Skeletal muscle tissue (tissue), 3 donors: ENCODE measurements at regions not wholly inside any gene's neighbourhood (a gene's known extent, or its start where the extent isn't known, plus 50 kb on each side); places are given as distances from the start of the nearest gene placed in this dataset.

ENCODE experiments used
- H3K27ac ChIP-seq: one replicate; pipeline ENCODE4 v1.7.0; 2013; ENCODE audit warnings: mild to moderate bottlenecking, low read depth, low read length, inconsistent platforms
- H3K27me3 ChIP-seq, 3 donors: one replicate each; pipeline ENCODE4 v1.7.0; 2013; ENCODE audit warnings: low read length in 3 of 3; ENCODE audit not compliant: control insufficient read depth in 3 of 3, insufficient read depth in 3 of 3
- H3K36me3 ChIP-seq, 3 donors: one replicate each; pipeline ENCODE4 v1.7.0; 2013; ENCODE audit warnings: low read length in 3 of 3; ENCODE audit not compliant: control insufficient read depth in 3 of 3, insufficient read depth in 3 of 3
- H3K4me1 ChIP-seq, 3 donors: one replicate each; pipeline ENCODE4 v1.7.0; 2013; ENCODE audit warnings: low read length in 3 of 3, mild to moderate bottlenecking in 3 of 3; ENCODE audit not compliant: control insufficient read depth in 3 of 3, insufficient read depth in 3 of 3
- H3K4me3 ChIP-seq, 3 donors: one replicate each; pipeline ENCODE4 v1.7.0; 2013; ENCODE audit warnings: low read length in 3 of 3
- H3K9ac ChIP-seq, 3 donors: one replicate each; pipeline ENCODE4 v1.7.0; 2013; ENCODE audit warnings: low read length in 3 of 3, mild to moderate bottlenecking in 3 of 3, moderate library complexity in 2 of 3, low read depth in 1 of 3
- H3K9me3 ChIP-seq, 3 donors: one replicate each; pipeline ENCODE4 v1.7.0; 2013; ENCODE audit warnings: low read length in 3 of 3; ENCODE audit not compliant: control insufficient read depth in 3 of 3
- donor health status: Osteomylitis.

GRCh38 chr22:48054596-48054995 lies 1292.1 kb downstream of the TBC1D22A start:
- Histone ChIP-seq H3K4me3 (no peak overlapping the region), H3K27me3 (peaks cover 0 to 21% (median 11%) of the 10 kb centered on the region in 3 donors), H3K9ac (no peak overlapping the region), H3K9me3 (no peaks in the 10 kb centered on the region), H3K27ac (no peak overlapping the region), H3K36me3 (no peaks in the 10 kb centered on the region), H3K4me1 (no peaks in the 10 kb centered on the region)

- no peaks in the 10 kb centered on the region for H3K4me1 ChIP-seq
- H3K27me3 ChIP-seq: peaks cover 0 to 21% (median 11%) of the 10 kb centered on the region in 3 donors
- no peak overlapping the region for H3K9ac ChIP-seq
- H3K27ac ChIP-seq: no peak overlapping the region
- H3K9me3 ChIP-seq: no peaks in the 10 kb centered on the region
- H3K36me3 ChIP-seq: no peaks in the 10 kb centered on the region
- H3K4me3 ChIP-seq: no peak overlapping the region
Observed at GRCh38 chr22:48053973-48054372, 1291.5 kb downstream of the TBC1D22A start.

DNA sequence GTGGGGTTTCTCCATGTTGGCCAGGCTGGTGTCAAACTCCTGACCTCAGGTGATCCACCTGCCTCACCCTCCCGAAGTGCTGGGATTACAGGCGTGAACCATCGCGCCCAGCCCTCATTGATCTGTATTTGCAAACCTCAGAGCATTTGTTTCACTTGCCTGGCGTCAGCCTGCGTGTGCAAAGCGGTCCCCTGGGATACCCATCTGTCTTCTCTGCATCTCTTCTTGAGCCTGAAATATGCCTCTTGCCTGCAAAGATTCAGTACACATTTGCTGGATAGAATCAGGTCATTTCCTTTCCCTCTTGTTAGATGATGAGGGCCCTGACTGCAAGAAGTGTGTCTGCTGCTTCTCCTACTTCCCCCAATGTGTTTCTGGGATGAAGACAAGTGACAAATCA lies 1291.0 kb downstream of the TBC1D22A start:
- Histone ChIP-seq H3K27me3 (peaks cover 0 to 18% (median 8%) of the 10 kb centered on the region in 3 donors), H3K9me3 (no peaks in the 10 kb centered on the region), H3K4me1 (no peaks in the 10 kb centered on the region), H3K4me3 (no peak overlapping the region), H3K9ac (no peak overlapping the region), H3K27ac (no peak overlapping the region), H3K36me3 (no peaks in the 10 kb centered on the region)

DNA sequence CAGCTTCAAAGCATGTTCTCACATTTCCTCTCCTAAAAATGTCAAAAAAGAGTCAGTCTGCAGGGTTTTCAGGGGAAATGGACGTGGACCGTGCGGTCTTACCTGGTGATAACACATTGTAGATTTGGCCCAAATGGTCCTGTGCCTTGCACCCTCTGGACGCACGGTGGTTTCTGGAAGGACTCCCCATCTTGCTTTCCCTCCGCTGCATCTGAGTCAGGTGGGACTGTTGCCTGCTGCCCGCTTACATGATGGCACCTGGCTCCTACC lies 1290.1 kb downstream of the TBC1D22A start:
- Histone ChIP-seq H3K27ac (no peak overlapping the region), H3K4me1 (no peaks in the 10 kb centered on the region), H3K9ac (no peak overlapping the region), H3K9me3 (no peaks in the 10 kb centered on the region), H3K27me3 (peaks cover 0 to 16% (median 4%) of the 10 kb centered on the region in 3 donors), H3K36me3 (no peaks in the 10 kb centered on the region), H3K4me3 (no peak overlapping the region)

- no peak overlapping the region for H3K4me3 ChIP-seq
- H3K27me3 ChIP-seq: peaks cover 0 to 16% (median 1%) of the 10 kb centered on the region in 3 donors
- H3K27ac ChIP-seq: no peak overlapping the region
- H3K36me3 ChIP-seq: no peaks in the 10 kb centered on the region
- no peak overlapping the region for H3K9ac ChIP-seq
- H3K9me3 ChIP-seq: no peaks in the 10 kb centered on the region
- H3K4me1 ChIP-seq: no peaks in the 10 kb centered on the region
Observed at GRCh38 chr22:48051796-48052620, 1289.6 kb downstream of the TBC1D22A start.

DNA sequence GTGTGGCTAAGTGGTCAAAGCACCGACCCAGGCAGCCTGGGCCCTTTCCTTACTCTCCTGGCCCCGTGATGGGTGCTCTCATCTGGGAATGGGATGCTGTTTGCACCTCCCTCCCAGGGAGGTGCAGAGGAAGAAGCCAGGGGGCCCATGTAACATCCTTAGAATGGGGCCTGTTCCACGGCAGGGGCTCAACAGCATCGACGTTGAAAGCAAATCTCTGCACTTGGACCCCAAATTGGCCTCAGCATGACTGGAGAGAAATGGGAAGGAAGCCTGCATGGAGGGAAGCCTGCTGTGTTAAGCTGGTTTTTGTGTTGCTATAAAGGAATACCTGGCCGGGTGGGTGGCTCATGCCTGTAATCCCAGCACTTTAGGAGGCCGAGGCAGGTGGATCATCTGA lies 1288.4 kb downstream of the TBC1D22A start:
- no peak overlapping the region for H3K27ac ChIP-seq
- no peaks in the 10 kb centered on the region for H3K36me3 ChIP-seq
- H3K9ac ChIP-seq: no peak overlapping the region
- no peak overlapping the region for H3K4me3 ChIP-seq
- H3K27me3 ChIP-seq: peaks cover 0 to 16% (median 0%) of the 10 kb centered on the region in 3 donors
- H3K9me3 ChIP-seq: no peaks in the 10 kb centered on the region
- H3K4me1 ChIP-seq: no peaks in the 10 kb centered on the region

- Histone ChIP-seq H3K9me3 (no peaks in the 10 kb centered on the region), H3K4me1 (no peaks in the 10 kb centered on the region), H3K9ac (no peak overlapping the region), H3K4me3 (no peak overlapping the region), H3K27me3 (peaks cover 3 to 15% (median 12%) of the 10 kb centered on the region in 3 donors), H3K36me3 (no peaks in the 10 kb centered on the region), H3K27ac (no peak overlapping the region)
Observed at GRCh38 chr22:48049116-48049515, 1286.7 kb downstream of the TBC1D22A start.

DNA sequence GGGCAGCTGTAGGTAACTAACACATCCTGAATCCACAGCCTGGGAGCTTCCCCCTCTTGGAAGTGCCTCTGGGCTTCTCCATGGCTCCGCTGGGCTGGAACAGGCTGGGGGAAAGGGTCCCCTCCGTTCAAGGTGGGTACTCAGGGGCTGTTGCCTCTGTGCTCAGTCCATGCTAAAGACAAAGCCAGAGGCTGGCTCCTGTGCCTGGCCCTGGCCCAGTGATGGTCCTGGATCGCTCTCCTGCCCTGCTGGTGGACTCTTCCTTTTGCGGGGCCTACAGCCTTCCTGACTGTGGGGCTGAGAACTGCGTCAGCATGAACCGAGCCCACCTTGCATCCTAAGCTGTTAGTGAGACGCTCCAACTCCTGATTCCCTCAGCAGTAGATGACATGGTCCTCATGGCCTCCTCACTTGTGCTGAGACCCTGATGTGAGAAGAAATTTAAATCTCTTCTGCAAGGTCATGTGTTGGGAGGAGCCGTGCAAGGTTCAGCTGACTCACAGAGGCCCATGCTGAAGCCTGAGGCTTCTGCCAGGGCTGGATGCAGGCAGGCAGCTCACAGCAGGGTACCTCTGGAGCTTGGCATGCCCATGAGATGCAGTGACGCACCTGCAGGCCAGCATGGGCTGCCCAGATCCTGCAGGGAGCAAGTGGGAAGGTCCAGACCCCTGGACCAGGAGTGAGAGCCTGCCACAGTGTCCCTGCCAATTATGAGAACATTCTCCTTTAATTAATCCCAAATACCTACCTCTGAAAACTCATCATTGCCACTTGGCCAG lies 1285.5 kb downstream of the TBC1D22A start:
- H3K36me3 ChIP-seq: no peaks in the 10 kb centered on the region
- no peak overlapping the region for H3K4me3 ChIP-seq
- H3K9me3 ChIP-seq: peaks cover 0 to 2% (median 0%) of the 10 kb centered on the region in 3 donors
- no peak overlapping the region for H3K27ac ChIP-seq
- peaks cover 3 to 15% (median 15%) of the 10 kb centered on the region in 3 donors for H3K27me3 ChIP-seq
- H3K4me1 ChIP-seq: no peaks in the 10 kb centered on the region
- no peak overlapping the region for H3K9ac ChIP-seq

GRCh38 chr22:48045369-48045768 lies 1282.9 kb downstream of the TBC1D22A start:
- Histone ChIP-seq H3K36me3 (no peaks in the 10 kb centered on the region), H3K27ac (no peak overlapping the region), H3K4me1 (no peaks in the 10 kb centered on the region), H3K9ac (no peak overlapping the region), H3K9me3 (peaks cover 0 to 2% (median 0%) of the 10 kb centered on the region in 3 donors), H3K4me3 (no peak overlapping the region), H3K27me3 (peaks cover 3 to 20% (median 15%) of the 10 kb centered on the region in 3 donors)

DNA sequence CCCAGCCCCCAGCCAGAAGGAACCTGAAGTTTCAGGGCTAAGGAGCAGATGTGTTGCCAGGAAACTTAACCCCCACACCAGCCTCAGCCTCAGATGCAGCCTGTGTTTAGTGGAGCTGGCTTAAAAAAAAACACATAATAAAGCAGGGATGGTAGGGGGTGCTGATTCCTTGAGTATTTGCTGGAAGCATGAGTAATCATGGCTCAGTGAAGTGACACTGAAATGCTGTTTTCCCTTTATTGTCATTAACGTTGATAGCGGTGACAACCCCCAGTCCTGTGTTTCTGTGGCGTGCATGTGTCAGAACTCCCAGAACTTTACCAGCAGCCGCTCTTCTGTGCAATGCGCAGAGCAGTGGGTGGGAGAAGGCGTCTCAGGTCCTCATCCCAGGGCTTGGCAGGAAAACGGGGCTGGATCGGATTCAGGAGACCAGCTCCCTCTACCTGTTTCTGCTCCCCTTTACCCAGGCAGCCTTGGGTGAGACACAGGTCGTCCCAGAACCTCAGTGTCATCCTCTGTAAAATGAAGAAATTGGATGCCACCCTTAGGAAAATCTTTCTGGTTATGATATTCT lies 1282.1 kb downstream of the TBC1D22A start:
- Histone ChIP-seq H3K9me3 (peaks cover 0 to 3% (median 0%) of the 10 kb centered on the region in 3 donors), H3K27me3 (peaks cover 3 to 20% (median 12%) of the 10 kb centered on the region in 3 donors), H3K4me1 (no peaks in the 10 kb centered on the region), H3K4me3 (no peak overlapping the region), H3K27ac (no peak overlapping the region), H3K36me3 (no peaks in the 10 kb centered on the region), H3K9ac (no peak overlapping the region)
